H1 (cell line): ENCODE measurements at regions not wholly inside any gene's neighbourhood (a gene's known extent, or its start where the extent isn't known, plus 50 kb on each side); places are given as distances from the start of the nearest gene placed in this dataset. TPM values are rescaled to one million over a fixed set of nuclear protein-coding genes. Genes with fewer than 3 reads are reported as not detected.

Experiments
- CTCF ChIA-PET: fragments of 300-600 bp; sonication (Branson Sonifier 250); formaldehyde crosslinking; loops from one replicate; lab custom pipeline; 2021; ENCODE audit not compliant: partially characterized antibody; lab: Charles Lee
- POLR2A ChIA-PET: fragments of 300-600 bp; sonication (Branson Sonifier 250); formaldehyde crosslinking; loops from one replicate; lab custom pipeline; 2021; ENCODE audit warnings: inconsistent platforms; ENCODE audit not compliant: partially characterized antibody; lab: Charles Lee
- DNase-seq, 2 experiments: peaks; one replicate each; pipeline versions ENCODE4 v3.0.0 to v3.0.0-alpha.2; 2010 to 2022; ENCODE audit warnings: low spot score in 2 of 2, low read depth in 1 of 2, mixed read lengths in 1 of 2
- FAIRE-seq: peaks from 2 replicates; lab custom pipeline; 2011; peaks lifted over from hg19 to GRCh38; lab: Jason Lieb, UNC
- H2AFZ ChIP-seq: 2 replicates; pipeline ENCODE4 v1.8.1; 2012; ENCODE audit warnings: low read length, inconsistent platforms
- H2AK5ac ChIP-seq: 2 replicates; pipeline ENCODE4 v1.6.1; 2013; ENCODE audit warnings: low read depth, low read length
- H2BK120ac ChIP-seq: replicated peaks from 2 replicates; pipeline ENCODE3; 2013; ENCODE audit warnings: low read depth, low read length, inconsistent platforms
- H2BK12ac ChIP-seq: 2 replicates; pipeline ENCODE4 v1.6.1; 2013; ENCODE audit warnings: low read depth, low read length
- H2BK15ac ChIP-seq: 2 replicates; pipeline ENCODE4 v1.6.1; 2013; ENCODE audit warnings: low read length
- H2BK20ac ChIP-seq: 2 replicates; pipeline ENCODE4 v1.6.1; 2013; ENCODE audit warnings: low read length
- H2BK5ac ChIP-seq: 2 replicates; pipeline ENCODE4 v1.6.1; 2013; ENCODE audit warnings: low read depth, low read length
- H3K14ac ChIP-seq: 2 replicates; pipeline ENCODE4 v1.6.1; 2013; ENCODE audit warnings: inconsistent platforms; ENCODE audit not compliant: insufficient read length
- H3K18ac ChIP-seq: 2 replicates; pipeline ENCODE4 v1.6.1; 2013; ENCODE audit warnings: low read length; ENCODE audit errors: extremely low read depth
- H3K23ac ChIP-seq: 2 replicates; pipeline ENCODE4 v1.6.1; 2013; ENCODE audit warnings: inconsistent platforms; ENCODE audit not compliant: insufficient read length
- H3K23me2 ChIP-seq: 2 replicates; pipeline ENCODE4 v1.6.1; 2013; ENCODE audit warnings: low read depth, low read length
- H3K27ac ChIP-seq: 2 replicates; pipeline ENCODE4 v1.6.1; 2011; ENCODE audit warnings: low read depth, low read length, inconsistent platforms
- H3K27me3 ChIP-seq, 4 experiments: replicated peaks in 1 of 4; 1 replicate in 1 of 4; 2 replicates in 3 of 4; pipeline versions ENCODE4 v1.6.1 to v1.8.1; 2011 to 2013; ENCODE audit warnings: low read length in 3 of 4, mild to moderate bottlenecking in 3 of 4, inconsistent platforms in 2 of 4, mixed read lengths in 2 of 4, moderate library complexity in 1 of 4; ENCODE audit not compliant: control insufficient read depth in 3 of 4, insufficient read depth in 3 of 4; ENCODE audit errors: extremely low read depth in 1 of 4
- H3K36me3 ChIP-seq, 4 experiments: 2 replicates each; pipeline versions ENCODE4 v1.6.1 to v1.8.1; 2011 to 2013; ENCODE audit warnings: mild to moderate bottlenecking in 4 of 4, low read length in 3 of 4, moderate library complexity in 2 of 4, control low read depth in 1 of 4, inconsistent platforms in 1 of 4; ENCODE audit not compliant: insufficient read depth in 4 of 4, control insufficient read depth in 2 of 4
- H3K4ac ChIP-seq: replicated peaks from 2 replicates; pipeline ENCODE3; 2013; ENCODE audit warnings: low read length, low read depth, mixed read lengths, inconsistent platforms; ENCODE audit not compliant: insufficient read length
- H3K4me1 ChIP-seq, 4 experiments: replicated peaks in 1 of 4; 1 replicate in 1 of 4; 2 replicates in 3 of 4; pipeline versions ENCODE4 v1.6.1 to v1.8.1; 2011 to 2013; ENCODE audit warnings: low read length in 3 of 4, inconsistent platforms in 2 of 4, mixed read lengths in 1 of 4; ENCODE audit not compliant: insufficient read depth in 4 of 4, control insufficient read depth in 3 of 4
- H3K4me2 ChIP-seq, 2 experiments: 2 replicates each; pipeline versions ENCODE4 v1.6.1 to v1.8.1; 2011 to 2013; ENCODE audit warnings: low read depth in 2 of 2, low read length in 2 of 2, control low read depth in 1 of 2, inconsistent platforms in 1 of 2, mild to moderate bottlenecking in 1 of 2; ENCODE audit not compliant: insufficient read depth in 1 of 2
- H3K4me3 ChIP-seq, 4 experiments: fragments of 200-600, 300-600 bp in 1 of 4; sonication (generic), shearing (Covaris generic), sonication (Bioruptor Twin) in 1 of 4; 2 replicates each; pipeline versions ENCODE4 v1.5.1 to v1.8.1; 2011 to 2016; ENCODE audit warnings: low read length in 4 of 4, low read depth in 3 of 4, control low read depth in 2 of 4, inconsistent platforms in 2 of 4, mild to moderate bottlenecking in 2 of 4, mixed read lengths in 1 of 4, moderate library complexity in 1 of 4; ENCODE audit not compliant: insufficient read depth in 2 of 4; ENCODE audit errors: extremely low read depth in 1 of 4
- H3K56ac ChIP-seq: replicated peaks from 2 replicates; pipeline ENCODE3; 2013; ENCODE audit warnings: low read depth, mild to moderate bottlenecking, mixed read lengths, low read length, inconsistent platforms; ENCODE audit not compliant: insufficient read length
- H3K79me1 ChIP-seq: 2 replicates; pipeline ENCODE4 v1.6.1; 2013; ENCODE audit warnings: low read depth, low read length, control low read depth
- H3K79me2 ChIP-seq, 2 experiments: 2 replicates each; pipeline versions ENCODE4 v1.6.1 to v1.8.1; 2012 to 2013; ENCODE audit warnings: low read length in 2 of 2, mild to moderate bottlenecking in 2 of 2, inconsistent platforms in 1 of 2; ENCODE audit not compliant: insufficient read depth in 2 of 2, control insufficient read depth in 1 of 2
- H3K9ac ChIP-seq, 4 experiments: replicated peaks in 1 of 4; 1 replicate in 1 of 4; 2 replicates in 3 of 4; pipeline versions ENCODE4 v1.6.1 to v1.8.1; 2011 to 2013; ENCODE audit warnings: low read depth in 3 of 4, low read length in 3 of 4, control low read depth in 2 of 4, mild to moderate bottlenecking in 2 of 4, moderate library complexity in 2 of 4, inconsistent platforms in 1 of 4; ENCODE audit errors: extremely low read depth in 1 of 4
- H3K9me3 ChIP-seq, 2 experiments: 2 replicates each; pipeline versions ENCODE4 v1.6.1 to v1.8.1; 2012 to 2013; ENCODE audit warnings: mild to moderate bottlenecking in 2 of 2, moderate library complexity in 2 of 2, control low read depth in 1 of 2, inconsistent platforms in 1 of 2, low read depth in 1 of 2, low read length in 1 of 2, mixed read lengths in 1 of 2; ENCODE audit not compliant: insufficient read depth in 2 of 2
- H4K20me1 ChIP-seq, 2 experiments: replicated peaks in 1 of 2; 2 replicates each; pipeline versions ENCODE3 to v1.8.1; 2011 to 2013; ENCODE audit warnings: inconsistent platforms in 2 of 2, low read length in 2 of 2, mild to moderate bottlenecking in 1 of 2; ENCODE audit not compliant: insufficient read depth in 2 of 2, control insufficient read depth in 1 of 2
- H4K5ac ChIP-seq: 2 replicates; pipeline ENCODE4 v1.6.1; 2013; ENCODE audit warnings: low read length, low read depth, mixed read lengths, inconsistent platforms; ENCODE audit not compliant: insufficient read length
- H4K8ac ChIP-seq: 2 replicates; pipeline ENCODE4 v1.8.0; 2013; ENCODE audit warnings: mild to moderate bottlenecking, moderate library complexity, low read length, inconsistent platforms; ENCODE audit not compliant: insufficient read depth; ENCODE audit errors: extremely low read depth
- H4K91ac ChIP-seq: replicated peaks from 2 replicates; pipeline ENCODE3; 2013; ENCODE audit warnings: low read length, mixed read lengths, inconsistent platforms; ENCODE audit not compliant: insufficient read length
- CEBPB ChIP-seq: IDR thresholded peaks from 2 replicates; pipeline ENCODE4 v1.6.1; 2012; ENCODE audit warnings: low read depth, low read length
- POU5F1 ChIP-seq: IDR thresholded peaks from 2 replicates; pipeline ENCODE4 v1.6.1; 2011; ENCODE audit warnings: low read depth, mild to moderate bottlenecking, low read length, moderate library complexity
- WGBS, 2 experiments: shearing (Covaris generic) in 1 of 2; methylation state at CpG; one replicate each; pipeline versions ENCODE4 v1.1.6 to v1.1.7; 2013 to 2015; ENCODE audit warnings: low lambda C conversion rate in 2 of 2, mixed read lengths in 2 of 2, inconsistent platforms in 1 of 2, low coverage in 1 of 2, missing lambda C conversion rate in 1 of 2; ENCODE audit not compliant: insufficient replicate concordance in 2 of 2, insufficient coverage in 1 of 2, insufficient read length in 1 of 2; ENCODE audit errors: extremely low coverage in 1 of 2, missing lambda C conversion rate in 1 of 2; 5-methylcytosine and 5-hydroxymethylcytosine counted together
- small RNA-seq: library from polyadenylated mRNA; stranded (forward); fragments of <200 nt; extraction: miRNeasy Mini kit (QIAGEN cat#:217004); gene quantifications from one replicate; pipeline ENCODE3, GENCODE V24; 2013; ENCODE audit not compliant: insufficient read depth

GRCh38 chrX:22944945-22945344, 54.8 kb upstream of the DDX53 start:
- Histone ChIP-seq H4K20me1 (no peaks in the 10 kb centered on the region), H3K4me2 (no peak overlapping the region), H3K36me3 (no peaks in the 10 kb centered on the region), H3K79me2 (no peaks in the 10 kb centered on the region), H3K4me1 (no peaks in the 10 kb centered on the region), H3K27me3 (no peaks in the 10 kb centered on the region), H2BK120ac (no peak overlapping the region), H4K8ac (no peak overlapping the region), H3K9me3 (no peaks in the 10 kb centered on the region), H3K9ac (no peak overlapping the region), H3K4ac (no peak overlapping the region), H3K4me3 (no peak overlapping the region), H2AK5ac (no peak overlapping the region), H3K18ac (no peak overlapping the region), H2BK15ac (no peak overlapping the region), H3K23ac (no peak overlapping the region), H4K91ac (no peak overlapping the region), H3K56ac (no peak overlapping the region), H3K27ac (no peak overlapping the region), H3K79me1 (no peaks in the 10 kb centered on the region), H2BK5ac (no peak overlapping the region), H3K23me2 (no peaks in the 10 kb centered on the region), H3K14ac (no peak overlapping the region), H2AFZ (no peak overlapping the region), H2BK12ac (no peak overlapping the region), H2BK20ac (no peak overlapping the region), H4K5ac (no peak overlapping the region)
- TF ChIP-seq POU5F1 (no peak), CEBPB (peak; percentile 58; the same call in 1 of the 2 replicates)
- ChIA-PET POLR2A (no interaction called here), CTCF (no interaction called here)
- 100% methylated on average over 1 of the region's 1 CpG; no CpG with 5 or more reads in 1 of the 2 experiments for WGBS, 2 experiments
- DNase-seq (no peak), FAIRE-seq (no peak)

Small RNA genes in the stretch of these regions (small RNA-seq; reads per million reads assigned to genes)
- gene RNU6-266P = not detected
